ENCODE measurements at regions not wholly inside any gene's neighbourhood (a gene's known extent, or its start where the extent isn't known, plus 50 kb on each side); places are given as distances from the start of the nearest gene placed in this dataset.

- H3K4me1 ChIP-seq (ENCODE audit: control insufficient read depth in 2 of 3, insufficient read depth in 2 of 3, low read depth in 1 of 3, low read length in 3 of 3), result no peaks in the 10 kb centered on the region
- H3K9ac ChIP-seq (ENCODE audit: low read length in 3 of 3), result no peak overlapping the region
- no peak overlapping the region for H3K27ac ChIP-seq (ENCODE audit: low read depth in 2 of 2, low read length in 2 of 2)
- no peak for TF ChIP-seq CTCF (IDR thresholded peaks at IDR 0.05; ENCODE audit: borderline replicate concordance, extremely low read depth, insufficient read depth)
- FAIRE-seq, result no peak
- no peak overlapping the region for H3K4me3 ChIP-seq (ENCODE audit: low read length in 3 of 3)
- H3K36me3 ChIP-seq (ENCODE audit: control insufficient read depth in 2 of 3, insufficient read depth in 3 of 3, low read length in 3 of 3), result no peaks in the 10 kb centered on the region
- H3K9me3 ChIP-seq (ENCODE audit: control insufficient read depth in 2 of 3, insufficient read depth in 1 of 3, low read length in 3 of 3), result no peaks in the 10 kb centered on the region
- no peak for DNase-seq
- intact Hi-C loops (cut with DNase I), result no loop called here
- no peaks in the 10 kb centered on the region for H3K27me3 ChIP-seq (ENCODE audit: control insufficient read depth, insufficient read depth, low read length)
These were observed 1119.8 kb downstream of the TSN start for GRCh38 chr2:122875091-122875865.

- no peak for FAIRE-seq
- intact Hi-C loops (cut with DNase I), result no loop called here
- H3K36me3 ChIP-seq (ENCODE audit: control insufficient read depth in 2 of 3, insufficient read depth in 3 of 3, low read length in 3 of 3), result no peaks in the 10 kb centered on the region
- H3K9ac ChIP-seq (ENCODE audit: low read length in 3 of 3), result no peak overlapping the region
- no peak for TF ChIP-seq CTCF (IDR thresholded peaks at IDR 0.05; ENCODE audit: borderline replicate concordance, extremely low read depth, insufficient read depth)
- no peaks in the 10 kb centered on the region for H3K4me1 ChIP-seq (ENCODE audit: control insufficient read depth in 2 of 3, insufficient read depth in 2 of 3, low read depth in 1 of 3, low read length in 3 of 3)
- no peak overlapping the region for H3K4me3 ChIP-seq (ENCODE audit: low read length in 3 of 3)
- H3K27ac ChIP-seq (ENCODE audit: low read depth in 2 of 2, low read length in 2 of 2), result no peak overlapping the region
- no peak for DNase-seq
- H3K9me3 ChIP-seq (ENCODE audit: control insufficient read depth in 2 of 3, insufficient read depth in 1 of 3, low read length in 3 of 3), result no peaks in the 10 kb centered on the region
- no peaks in the 10 kb centered on the region for H3K27me3 ChIP-seq (ENCODE audit: control insufficient read depth, insufficient read depth, low read length)
These were observed 1128.4 kb downstream of the TSN start for GRCh38 chr2:122883849-122884248.

GRCh38 chr2:122884889-122885288 lies 1129.4 kb downstream of the TSN start:
- intact Hi-C loops (cut with DNase I), result no loop called here

More at GRCh38 chr2:122884889-122885288, 1129.4 kb downstream of the TSN start:
- FAIRE-seq (no peak), DNase-seq (no peak)
- TF ChIP-seq CTCF (IDR thresholded peaks at IDR 0.05; ENCODE audit: borderline replicate concordance, extremely low read depth, insufficient read depth), result no peak
- H3K4me3 ChIP-seq (ENCODE audit: low read length in 3 of 3), result no peak overlapping the region
- no peaks in the 10 kb centered on the region for H3K4me1 ChIP-seq (ENCODE audit: control insufficient read depth in 2 of 3, insufficient read depth in 2 of 3, low read depth in 1 of 3, low read length in 3 of 3)
- no peak overlapping the region for H3K27ac ChIP-seq (ENCODE audit: low read depth in 2 of 2, low read length in 2 of 2)
- no peaks in the 10 kb centered on the region for H3K36me3 ChIP-seq (ENCODE audit: control insufficient read depth in 2 of 3, insufficient read depth in 3 of 3, low read length in 3 of 3)
- H3K9ac ChIP-seq (ENCODE audit: low read length in 3 of 3), result no peak overlapping the region
- H3K27me3 ChIP-seq (ENCODE audit: control insufficient read depth, insufficient read depth, low read length), result no peaks in the 10 kb centered on the region
- no peaks in the 10 kb centered on the region for H3K9me3 ChIP-seq (ENCODE audit: control insufficient read depth in 2 of 3, insufficient read depth in 1 of 3, low read length in 3 of 3)
